NCI-H774 (cell line): ENCODE measurements at regions not wholly inside any gene's neighbourhood (a gene's known extent, or its start where the extent isn't known, plus 50 kb on each side); places are given as distances from the start of the nearest gene placed in this dataset.
"Not testable (repeated sequence)": the region's sequence is repeated elsewhere in the genome, so short reads cannot be mapped to it uniquely, and the experiment has no call there.

Experiments
- DNase-seq: peaks from one replicate; lab custom pipeline; 2025; lab: John Stamatoyannopoulos, UW

- DNase-seq = no peak
These were observed 121.1 kb upstream of the PLAAT1 start for GRCh38 chr3:193119926-193120325.

GRCh38 chr3:193124861-193125260, 116.2 kb upstream of the PLAAT1 start:
- no peak for DNase-seq

GRCh38 chr3:193129607-193130006, 111.4 kb upstream of the PLAAT1 start:
- DNase-seq = no peak

GRCh38 chr3:193130576-193130975, 110.4 kb upstream of the PLAAT1 start:
- DNase-seq = no peak

GRCh38 chr3:193132241-193132640, 108.8 kb upstream of the PLAAT1 start:
- DNase-seq = no peak

GRCh38 chr3:193132964-193133363, 108.1 kb upstream of the PLAAT1 start:
- DNase-seq = no peak

GRCh38 chr3:193134856-193135255, 106.2 kb upstream of the PLAAT1 start:
- DNase-seq = no peak

GRCh38 chr3:193140381-193140780, 100.6 kb upstream of the PLAAT1 start:
- DNase-seq = no peak

GRCh38 chr3:193145248-193145647, 95.8 kb upstream of the PLAAT1 start:
- no peak for DNase-seq

- DNase-seq = no peak
These were observed 92.1 kb upstream of the PLAAT1 start for GRCh38 chr3:193148688-193149473.

GRCh38 chr3:193149998-193150397, 91.0 kb upstream of the PLAAT1 start:
- DNase-seq = no peak

- DNase-seq = not testable (repeated sequence)
These were observed 85.8 kb upstream of the PLAAT1 start for GRCh38 chr3:193155044-193155781.

GRCh38 chr3:193157051-193157450, 84.0 kb upstream of the PLAAT1 start:
- DNase-seq = no peak

GRCh38 chr3:193165431-193166120, 75.4 kb upstream of the PLAAT1 start:
- DNase-seq = no peak

GRCh38 chr3:193168931-193169330, 72.1 kb upstream of the PLAAT1 start:
- DNase-seq = no peak

- DNase-seq = no peak
These were observed 66.9 kb upstream of the PLAAT1 start for GRCh38 chr3:193174140-193174539.

GRCh38 chr3:193179332-193180012, 61.5 kb upstream of the PLAAT1 start:
- DNase-seq = not testable (repeated sequence)

GRCh38 chr3:193187070-193187722, 53.8 kb upstream of the PLAAT1 start:
- no peak for DNase-seq

GRCh38 chr3:193190146-193190786, 50.8 kb upstream of the PLAAT1 start:
- DNase-seq = peak; percentile 59
